GM23338 (cell line): ENCODE measurements at regions not wholly inside any gene's neighbourhood (a gene's known extent, or its start where the extent isn't known, plus 50 kb on each side); places are given as distances from the start of the nearest gene placed in this dataset.

ENCODE experiments used
- ATAC-seq: fragments of 200-7000 bp; cut with Tn5 transposase; 3 replicates; pipeline ENCODE4 v1.9.1; 2020
- DNase-seq: peaks from one replicate; pipeline ENCODE4 v3.0.0-alpha.2; 2015; ENCODE audit warnings: low spot score
- H2AFZ ChIP-seq: fragments of 200-600 bp; sonication (generic); 2 replicates; pipeline ENCODE4 v1.8.0; 2016; ENCODE audit warnings: antibody characterized with exemption, mild to moderate bottlenecking, moderate library complexity
- H3F3A ChIP-seq: fragments of 200-600 bp; sonication (generic); replicated peaks from 2 replicates; pipeline ENCODE4 v1.8.0; 2017; ENCODE audit warnings: antibody characterized with exemption, mixed run types, low read depth
- H3K27ac ChIP-seq: fragments of 200-600 bp; sonication (generic); 2 replicates; pipeline ENCODE4 v1.6.1; 2016; ENCODE audit warnings: low read depth
- H3K27me3 ChIP-seq: fragments of 200-600 bp; sonication (generic); 2 replicates; pipeline ENCODE4 v1.8.0; 2016; ENCODE audit warnings: mild to moderate bottlenecking, mixed run types, moderate library complexity; ENCODE audit not compliant: insufficient read depth
- H3K36me3 ChIP-seq: fragments of 200-600 bp; sonication (generic); 2 replicates; pipeline ENCODE4 v1.8.0; 2016; ENCODE audit warnings: mild to moderate bottlenecking; ENCODE audit not compliant: insufficient read depth
- H3K4me1 ChIP-seq: fragments of 200-600 bp; sonication (generic); 2 replicates; pipeline ENCODE4 v1.8.0; 2016; ENCODE audit warnings: mild to moderate bottlenecking, moderate library complexity; ENCODE audit not compliant: insufficient read depth
- H3K4me2 ChIP-seq: fragments of 200-600 bp; sonication (generic); 2 replicates; pipeline ENCODE4 v1.7.1; 2017; ENCODE audit warnings: mixed run types
- H3K4me3 ChIP-seq: fragments of 200-600 bp; sonication (generic); 2 replicates; pipeline ENCODE4 v1.6.1; 2016; ENCODE audit warnings: mixed run types
- H3K79me2 ChIP-seq: fragments of 200-600 bp; sonication (generic); replicated peaks from 2 replicates; pipeline ENCODE4 v1.8.0; 2017; ENCODE audit warnings: mild to moderate bottlenecking; ENCODE audit not compliant: insufficient read depth
- H3K9me2 ChIP-seq: fragments of 200-600 bp; sonication (generic); 2 replicates; pipeline ENCODE4 v1.8.0; 2017; ENCODE audit not compliant: insufficient read depth
- H4K20me1 ChIP-seq: fragments of 200-600 bp; sonication (generic); replicated peaks from 2 replicates; pipeline ENCODE4 v1.8.0; 2017; ENCODE audit warnings: mild to moderate bottlenecking; ENCODE audit not compliant: insufficient read depth
- H3K27ac Mint-ChIP-seq: 2 replicates; pipeline ENCODE4 v1.8.0; 2020; ENCODE audit warnings: inconsistent platforms, mild to moderate bottlenecking, moderate library complexity, mixed read lengths
- H3K27me3 Mint-ChIP-seq: 3 replicates; pipeline ENCODE4 v1.8.0; 2022; ENCODE audit warnings: low read depth, mild to moderate bottlenecking, moderate library complexity, mixed read lengths, inconsistent platforms; ENCODE audit not compliant: insufficient read depth, poor library complexity
- H3K36me3 Mint-ChIP-seq: 3 replicates; pipeline ENCODE4 v1.8.0; 2021; ENCODE audit warnings: low read depth, mild to moderate bottlenecking, inconsistent platforms, moderate library complexity, mixed read lengths
- H3K4me1 Mint-ChIP-seq: 3 replicates; pipeline ENCODE4 v1.8.0; 2020; ENCODE audit warnings: mild to moderate bottlenecking, inconsistent platforms, mixed read lengths
- H3K4me3 Mint-ChIP-seq: 3 replicates; pipeline ENCODE4 v1.8.0; 2021; ENCODE audit warnings: moderate library complexity, mild to moderate bottlenecking, inconsistent platforms, mixed read lengths
- H3K9me3 Mint-ChIP-seq: 3 replicates; pipeline ENCODE4 v1.8.0; 2020; ENCODE audit warnings: moderate library complexity, mild to moderate bottlenecking, inconsistent platforms, mixed read lengths
- CREB1 ChIP-seq: fragments of 250-450 bp; sonication (Bioruptor Pico); IDR thresholded peaks from 2 replicates; pipeline ENCODE4 v1.5.0; 2020; ENCODE audit warnings: low read depth, mild to moderate bottlenecking, moderate library complexity
- CTCF ChIP-seq, 2 experiments: fragments of 200-600 bp in 1 of 2; sonication (generic) in 1 of 2; conservative IDR thresholded peaks; 2 replicates each; pipeline versions ENCODE4 v1.5.1 to v1.6.1; 2016 to 2017; ENCODE audit warnings: antibody characterized with exemption in 2 of 2, low read depth in 2 of 2, mild to moderate bottlenecking in 2 of 2, moderate library complexity in 1 of 2
- ETS1 ChIP-seq: IDR thresholded peaks from 2 replicates; pipeline ENCODE4 v1.6.1; 2016; ENCODE audit warnings: antibody characterized with exemption
- EZH2 ChIP-seq: fragments of 200-600 bp; sonication (generic); IDR thresholded peaks from one replicate; pipeline ENCODE4 v1.8.0; 2017; ENCODE audit warnings: antibody characterized with exemption, mild to moderate bottlenecking, low read depth; ENCODE audit not compliant: unreplicated experiment
- EZH2phosphoT487 ChIP-seq: fragments of 200-600 bp; sonication (generic); IDR thresholded peaks from one replicate; pipeline ENCODE4 v1.8.1; 2018; ENCODE audit warnings: antibody characterized with exemption; ENCODE audit not compliant: unreplicated experiment
- JUNB ChIP-seq: IDR thresholded peaks from one replicate; pipeline ENCODE4 v1.6.1; 2016; ENCODE audit warnings: antibody characterized with exemption; ENCODE audit not compliant: unreplicated experiment
- NANOG ChIP-seq: IDR thresholded peaks from 2 replicates; pipeline ENCODE4 v1.6.1; 2016; ENCODE audit warnings: antibody characterized with exemption, borderline replicate concordance
- POLR2AphosphoS5 ChIP-seq: IDR thresholded peaks from 2 replicates; pipeline ENCODE4 v1.6.1; 2016; ENCODE audit warnings: antibody characterized with exemption, low read depth
- REST ChIP-seq: IDR thresholded peaks from one replicate; pipeline ENCODE4 v1.6.1; 2018; ENCODE audit warnings: antibody characterized with exemption; ENCODE audit not compliant: unreplicated experiment
- STAT1 ChIP-seq: IDR thresholded peaks from one replicate; pipeline ENCODE4 v1.6.1; 2016; ENCODE audit warnings: antibody characterized with exemption; ENCODE audit not compliant: unreplicated experiment
- ZNF114 ChIP-seq: fragments of 250-450 bp; sonication (Bioruptor Pico); IDR thresholded peaks from 2 replicates; pipeline ENCODE4 v1.5.0; 2020; ENCODE audit warnings: mild to moderate bottlenecking, moderate library complexity
- ZNF331 ChIP-seq: fragments of 250-450 bp; sonication (Bioruptor Pico); IDR thresholded peaks from 2 replicates; pipeline ENCODE4 v1.5.0; 2020; ENCODE audit warnings: low read depth, mild to moderate bottlenecking, moderate library complexity
- ZNF462 ChIP-seq: fragments of 250-450 bp; sonication (Bioruptor Pico); IDR thresholded peaks from 2 replicates; pipeline ENCODE4 v1.5.0; 2020; ENCODE audit warnings: mild to moderate bottlenecking, moderate library complexity

GRCh38 chr2:19631871-19632270, 269.9 kb downstream of the TTC32 start:
- H3K27me3 ChIP-seq: no peaks in the 10 kb centered on the region
- H3K4me3 Mint-ChIP-seq: no peak overlapping the region
- H3K9me3 Mint-ChIP-seq: no peaks in the 10 kb centered on the region; the same call in 2 of the 3 replicates
- no peaks in the 10 kb centered on the region for H3K36me3 Mint-ChIP-seq
- H3F3A ChIP-seq: no peaks in the 10 kb centered on the region
- ATAC-seq: no peak
- no peak overlapping the region for H2AFZ ChIP-seq
- H3K9me2 ChIP-seq: no peaks in the 10 kb centered on the region
- DNase-seq: no peak
- H3K4me3 ChIP-seq: no peak overlapping the region
- H3K4me2 ChIP-seq: no peak overlapping the region
- no peak overlapping the region for H3K27ac Mint-ChIP-seq
- no peaks in the 10 kb centered on the region for H3K4me1 ChIP-seq
- TF ChIP-seq ZNF462 (CRISPR knock-in tag): no peak
- TF ChIP-seq POLR2AphosphoS5: no peak
- TF ChIP-seq ZNF331 (CRISPR knock-in tag): no peak
- TF ChIP-seq ZNF114: no peak
- TF ChIP-seq NANOG: no peak
- no peak for TF ChIP-seq REST
- TF ChIP-seq EZH2phosphoT487: no peak
- TF ChIP-seq ETS1: no peak
- no peak for TF ChIP-seq EZH2
- no peak for TF ChIP-seq STAT1
- TF ChIP-seq CTCF (conservative IDR thresholded peaks at IDR 0.05; ENCODE audit: low read depth in 2 of 2): no peak
- no peak for TF ChIP-seq JUNB
- no peak for TF ChIP-seq CREB1 (CRISPR knock-in tag)
- no peaks in the 10 kb centered on the region for H3K4me1 Mint-ChIP-seq
- no peaks in the 10 kb centered on the region for H3K79me2 ChIP-seq
- H4K20me1 ChIP-seq: no peaks in the 10 kb centered on the region
- peaks cover 3% of the 10 kb centered on the region for H3K27me3 Mint-ChIP-seq
- H3K27ac ChIP-seq: no peak overlapping the region
- no peaks in the 10 kb centered on the region for H3K36me3 ChIP-seq
